T-helper 17 cell (primary cell): ENCODE measurements at regions not wholly inside any gene's neighbourhood (a gene's known extent, or its start where the extent isn't known, plus 50 kb on each side); places are given as distances from the start of the nearest gene placed in this dataset.

Experiments used
- ATAC-seq: fragments of 150-1000 bp; cut with Tn5 transposase; 2 replicates; pipeline ENCODE4 v1.10.0; 2021; ENCODE audit warnings: mild to moderate bottlenecking, moderate library complexity
- DNase-seq, 3 donors: peaks; one replicate each; pipeline versions ENCODE4 v3.0.0 to v3.0.0-alpha.2; 2020 to 2021
- H3K9me3 ChIP-seq: one replicate; pipeline ENCODE4 v1.7.0; 2013; ENCODE audit warnings: low read length, mild to moderate bottlenecking; ENCODE audit not compliant: control insufficient read depth, poor library complexity, severe bottlenecking
- H3K27ac Mint-ChIP-seq: one replicate; pipeline ENCODE4 v1.8.0; 2022; ENCODE audit warnings: mild to moderate bottlenecking, moderate library complexity, mixed read lengths
- H3K27me3 Mint-ChIP-seq: one replicate; pipeline ENCODE4 v1.8.0; 2022; ENCODE audit warnings: mixed read lengths
- H3K36me3 Mint-ChIP-seq: one replicate; pipeline ENCODE4 v1.8.0; 2022; ENCODE audit warnings: low read depth, mixed read lengths
- H3K4me1 Mint-ChIP-seq: one replicate; pipeline ENCODE4 v1.8.0; 2022; ENCODE audit warnings: mild to moderate bottlenecking, mixed read lengths
- H3K4me3 Mint-ChIP-seq: one replicate; pipeline ENCODE4 v1.8.0; 2022; ENCODE audit warnings: mild to moderate bottlenecking, moderate library complexity, mixed read lengths

DNA sequence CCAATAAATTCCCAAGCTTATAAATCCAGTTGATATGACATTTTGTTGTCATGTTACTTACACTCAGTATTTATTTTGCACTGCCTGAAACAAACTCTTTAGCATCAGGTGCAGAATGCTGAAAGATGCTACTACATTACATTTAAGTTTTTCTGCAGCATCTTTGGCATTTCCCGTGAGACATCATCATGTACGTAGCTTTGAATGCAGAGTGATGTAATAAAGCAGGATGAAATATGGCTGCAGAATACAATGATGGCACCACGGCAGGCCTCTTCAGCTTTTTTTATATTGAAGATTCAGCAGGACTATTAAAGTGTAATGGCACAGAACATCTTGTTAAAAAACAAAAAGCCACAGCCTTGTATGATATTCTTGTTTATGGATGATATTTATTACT lies 531.8 kb downstream of the NXPH1 start:
- H3K9me3 ChIP-seq = no peaks in the 10 kb centered on the region
- no peaks in the 10 kb centered on the region for H3K36me3 Mint-ChIP-seq
- H3K4me1 Mint-ChIP-seq = no peaks in the 10 kb centered on the region
- ATAC-seq = no peak
- H3K27me3 Mint-ChIP-seq = no peaks in the 10 kb centered on the region
- H3K4me3 Mint-ChIP-seq = no peak overlapping the region
- no peak overlapping the region for H3K27ac Mint-ChIP-seq
- no peak for DNase-seq

DNA sequence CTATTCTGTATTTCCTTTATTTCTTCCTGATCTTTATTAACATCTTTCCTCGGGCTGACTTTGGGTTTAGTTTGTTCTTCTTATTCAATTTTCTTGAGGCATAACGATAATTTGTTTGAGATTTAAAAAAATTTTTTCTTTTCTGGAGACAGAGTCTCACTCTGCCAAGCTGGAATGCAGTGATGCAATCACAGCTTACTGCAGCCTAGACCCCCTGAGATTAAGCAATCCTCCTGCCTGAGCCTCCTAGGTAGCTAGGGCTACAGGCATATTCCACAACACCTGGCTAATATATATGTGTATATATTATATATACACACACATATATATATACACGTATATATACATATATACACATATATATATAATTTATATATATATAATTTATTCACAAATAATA lies 540.2 kb downstream of the NXPH1 start:
- ATAC-seq (no peak), DNase-seq (no peak)
- no peaks in the 10 kb centered on the region for H3K9me3 ChIP-seq
- Mint-ChIP-seq H3K4me3 (no peak overlapping the region), H3K36me3 (no peaks in the 10 kb centered on the region), H3K27ac (no peak overlapping the region), H3K27me3 (no peaks in the 10 kb centered on the region), H3K4me1 (no peaks in the 10 kb centered on the region)

DNA sequence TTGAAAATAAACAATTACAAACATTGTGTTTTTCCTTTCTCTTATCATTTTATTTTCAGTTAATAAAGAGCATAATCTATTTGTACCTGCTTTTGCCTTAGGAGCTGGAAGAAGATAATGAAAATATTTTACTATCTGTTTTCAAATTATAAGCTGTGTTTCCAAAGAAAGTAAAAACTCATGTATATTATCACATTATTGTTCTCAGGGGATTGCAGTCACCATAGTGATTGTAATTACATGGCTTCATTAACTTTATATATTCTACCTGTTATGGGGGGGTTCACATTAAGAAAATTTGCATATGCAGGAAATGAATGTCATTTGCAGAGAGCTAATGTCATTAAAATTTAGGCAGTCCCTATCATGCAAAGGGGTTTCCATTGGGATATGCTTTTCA lies 542.3 kb downstream of the NXPH1 start:
- H3K4me3 Mint-ChIP-seq = no peak overlapping the region
- ATAC-seq = no peak

DNA sequence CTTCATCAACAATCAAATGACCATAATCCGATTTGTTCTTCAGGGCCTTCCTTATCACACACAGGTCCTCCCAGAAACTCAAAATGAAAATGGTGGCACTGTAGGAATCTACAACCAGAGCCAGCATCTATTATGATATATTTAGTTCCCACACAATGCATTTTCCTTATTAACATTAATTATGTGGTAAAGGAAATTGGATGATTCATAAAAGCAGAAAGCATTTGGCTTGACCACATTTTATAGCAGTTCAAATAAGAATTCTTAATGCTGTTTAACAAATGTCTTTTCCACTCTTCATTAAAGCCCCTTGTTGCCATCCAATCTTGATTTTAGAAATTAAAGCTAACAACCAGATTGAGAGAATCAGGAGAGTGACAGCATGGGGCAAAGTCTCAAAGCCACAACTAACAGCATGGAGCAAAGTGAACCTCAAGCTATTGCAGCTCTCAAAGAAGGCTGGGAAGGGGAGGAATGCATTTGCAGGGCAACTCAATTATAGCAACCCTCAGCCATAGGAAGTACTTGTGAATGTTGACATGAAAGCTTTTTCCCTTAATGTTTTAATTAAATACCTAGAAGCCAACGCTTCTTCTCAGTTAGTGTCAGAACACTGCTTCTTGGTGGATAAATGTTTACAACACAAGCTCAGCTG lies 549.1 kb downstream of the NXPH1 start:
- Mint-ChIP-seq H3K27ac (no peak overlapping the region), H3K36me3 (no peaks in the 10 kb centered on the region), H3K27me3 (no peaks in the 10 kb centered on the region), H3K4me3 (no peak overlapping the region), H3K4me1 (no peaks in the 10 kb centered on the region)
- no peak for DNase-seq
- H3K9me3 ChIP-seq = no peaks in the 10 kb centered on the region
- ATAC-seq = no peak

More for the DNA sequence above, 542.3 kb downstream of the NXPH1 start:
- H3K9me3 ChIP-seq = no peaks in the 10 kb centered on the region
- Mint-ChIP-seq H3K4me1 (no peaks in the 10 kb centered on the region), H3K27me3 (no peaks in the 10 kb centered on the region), H3K36me3 (no peaks in the 10 kb centered on the region), H3K27ac (no peak overlapping the region)
- DNase-seq = no peak

DNA sequence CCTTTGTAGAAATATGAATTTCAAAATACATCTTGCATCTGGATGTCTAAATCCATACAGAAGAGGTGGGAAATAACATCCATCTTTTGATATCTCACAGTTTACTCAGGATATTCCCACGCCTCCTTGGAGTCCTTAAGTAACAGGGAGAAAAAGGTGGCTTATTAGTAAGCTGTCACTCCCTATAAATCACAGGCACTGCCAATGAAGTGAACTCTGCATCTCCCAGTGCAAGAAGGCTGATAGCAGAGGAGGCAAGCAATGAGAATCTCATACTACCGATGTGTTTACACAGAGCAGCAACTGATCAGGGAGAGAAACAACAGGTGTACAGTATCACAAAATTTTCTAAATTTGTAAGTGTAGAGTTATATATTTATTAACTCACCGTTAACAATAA lies 551.8 kb downstream of the NXPH1 start:
- no peaks in the 10 kb centered on the region for H3K9me3 ChIP-seq
- Mint-ChIP-seq H3K27me3 (no peaks in the 10 kb centered on the region), H3K27ac (no peak overlapping the region), H3K4me3 (no peak overlapping the region), H3K4me1 (no peaks in the 10 kb centered on the region), H3K36me3 (no peaks in the 10 kb centered on the region)
- no peak for ATAC-seq
- DNase-seq = no peak

DNA sequence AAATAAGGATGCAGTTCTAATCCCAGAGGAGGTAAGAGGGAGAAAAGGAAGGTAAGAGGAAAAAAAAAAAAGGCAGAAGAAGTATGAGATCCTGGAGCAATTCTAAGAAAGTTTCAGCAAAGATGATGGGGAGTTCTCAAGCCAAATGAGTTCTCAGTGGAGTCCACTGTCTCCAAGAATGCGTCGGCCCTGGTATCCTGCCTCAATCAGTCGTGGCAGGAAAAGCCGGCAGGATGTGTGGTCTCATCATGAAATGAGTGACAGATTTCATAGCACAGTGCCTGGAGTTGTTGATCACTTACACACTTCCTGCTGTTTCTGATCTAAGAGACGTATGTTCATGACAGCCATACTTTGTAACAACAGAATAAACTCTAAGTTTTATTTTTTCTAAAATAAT lies 554.9 kb downstream of the NXPH1 start:
- no peaks in the 10 kb centered on the region for H3K4me1 Mint-ChIP-seq
- no peak overlapping the region for H3K4me3 Mint-ChIP-seq
- H3K9me3 ChIP-seq = no peaks in the 10 kb centered on the region
- H3K27me3 Mint-ChIP-seq = no peaks in the 10 kb centered on the region
- H3K36me3 Mint-ChIP-seq = no peaks in the 10 kb centered on the region
- ATAC-seq = no peak
- DNase-seq = no peak
- no peak overlapping the region for H3K27ac Mint-ChIP-seq

DNA sequence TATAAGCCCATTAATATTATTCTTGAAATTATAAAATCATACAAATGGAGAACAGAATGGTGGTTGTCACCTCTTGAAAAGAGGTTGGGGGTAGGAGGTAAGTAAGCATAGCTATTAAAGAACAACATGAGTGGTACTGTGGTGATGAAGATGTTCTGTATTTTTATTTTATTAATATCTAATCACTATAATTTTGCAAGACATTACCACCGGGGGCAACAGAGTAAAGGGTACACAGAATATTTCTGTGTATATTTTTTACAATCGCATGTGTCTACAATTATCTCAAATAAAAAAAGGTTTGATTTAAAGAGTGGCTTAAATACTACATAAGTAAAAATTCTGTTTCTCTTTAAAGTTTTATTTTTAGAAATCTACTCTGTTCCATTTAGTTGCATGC lies 557.8 kb downstream of the NXPH1 start:
- Mint-ChIP-seq H3K4me1 (no peaks in the 10 kb centered on the region), H3K4me3 (no peak overlapping the region), H3K27ac (no peak overlapping the region), H3K27me3 (no peaks in the 10 kb centered on the region), H3K36me3 (no peaks in the 10 kb centered on the region)
- no peaks in the 10 kb centered on the region for H3K9me3 ChIP-seq
- DNase-seq = no peak
- ATAC-seq = no peak

DNA sequence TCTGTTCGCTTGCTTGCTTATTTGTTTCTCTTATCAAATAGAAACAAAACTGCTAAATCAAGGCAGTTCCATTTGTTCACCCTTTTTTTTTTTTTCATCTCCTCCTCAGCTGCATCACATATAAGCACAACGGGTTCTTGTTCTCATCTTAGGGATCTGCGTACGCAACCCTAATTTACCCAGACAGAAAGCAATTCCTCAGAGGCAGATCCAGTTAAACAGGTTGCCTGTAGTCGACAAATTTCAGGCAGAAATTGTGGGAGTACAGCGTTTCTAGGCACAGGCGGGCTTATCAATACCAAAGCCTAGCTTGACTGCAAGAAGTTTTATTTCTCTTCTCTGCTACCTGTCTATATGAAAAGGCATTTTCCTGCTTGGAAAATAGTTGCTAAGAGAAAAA lies 565.4 kb downstream of the NXPH1 start:
- no peak for ATAC-seq
- no peaks in the 10 kb centered on the region for H3K9me3 ChIP-seq
- no peak overlapping the region for H3K27ac Mint-ChIP-seq
- H3K27me3 Mint-ChIP-seq = no peaks in the 10 kb centered on the region
- no peaks in the 10 kb centered on the region for H3K36me3 Mint-ChIP-seq
- no peak for DNase-seq
- H3K4me3 Mint-ChIP-seq = no peak overlapping the region
- no peaks in the 10 kb centered on the region for H3K4me1 Mint-ChIP-seq

DNA sequence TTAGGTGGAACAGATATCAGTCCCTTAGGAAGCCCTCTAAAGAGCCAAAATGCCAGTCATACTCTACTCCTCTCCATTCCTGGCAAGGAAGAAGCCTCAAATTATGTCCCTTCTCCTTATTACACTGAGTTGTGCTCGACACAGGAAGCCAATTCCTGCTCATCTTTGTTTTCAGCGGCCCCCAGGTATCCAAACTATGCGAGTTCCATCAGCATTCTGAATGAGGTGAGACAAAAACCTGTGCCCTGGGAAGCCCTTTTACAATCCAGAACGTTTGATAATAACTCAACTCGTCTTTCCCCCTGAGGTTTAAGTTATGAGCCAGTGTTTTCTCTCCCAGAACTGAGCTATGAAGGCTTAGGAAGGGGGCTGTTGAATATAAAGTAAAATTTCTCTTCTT lies 580.5 kb downstream of the NXPH1 start:
- ATAC-seq (no peak), DNase-seq (no peak)
- no peaks in the 10 kb centered on the region for H3K36me3 Mint-ChIP-seq
- no peaks in the 10 kb centered on the region for H3K9me3 ChIP-seq
- no peak overlapping the region for H3K4me3 Mint-ChIP-seq
- no peak overlapping the region for H3K27ac Mint-ChIP-seq
- no peaks in the 10 kb centered on the region for H3K4me1 Mint-ChIP-seq
- no peaks in the 10 kb centered on the region for H3K27me3 Mint-ChIP-seq

DNA sequence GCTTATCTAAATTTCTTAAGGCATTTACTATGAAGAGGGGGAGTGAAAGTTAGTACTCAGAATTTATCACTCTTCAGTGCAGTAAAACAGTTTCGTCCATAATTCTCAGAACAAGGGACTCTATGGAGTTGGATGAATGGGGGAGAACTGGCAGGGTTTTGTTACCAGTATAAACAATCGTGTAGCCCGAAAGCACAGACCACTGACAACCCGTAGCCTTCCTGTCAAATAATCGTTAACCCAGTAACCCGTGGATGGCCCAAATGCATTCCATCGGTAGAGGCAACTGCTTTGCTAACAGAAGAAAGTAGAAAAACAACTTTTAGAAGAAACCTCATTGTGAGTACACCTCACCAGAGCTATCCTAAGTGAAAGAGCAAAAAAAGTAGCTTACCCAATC lies 583.9 kb downstream of the NXPH1 start:
- H3K36me3 Mint-ChIP-seq = no peaks in the 10 kb centered on the region
- no peak for DNase-seq
- ATAC-seq = no peak
- no peaks in the 10 kb centered on the region for H3K9me3 ChIP-seq
- no peaks in the 10 kb centered on the region for H3K4me1 Mint-ChIP-seq
- H3K27me3 Mint-ChIP-seq = no peaks in the 10 kb centered on the region
- H3K4me3 Mint-ChIP-seq = no peak overlapping the region
- no peak overlapping the region for H3K27ac Mint-ChIP-seq

DNA sequence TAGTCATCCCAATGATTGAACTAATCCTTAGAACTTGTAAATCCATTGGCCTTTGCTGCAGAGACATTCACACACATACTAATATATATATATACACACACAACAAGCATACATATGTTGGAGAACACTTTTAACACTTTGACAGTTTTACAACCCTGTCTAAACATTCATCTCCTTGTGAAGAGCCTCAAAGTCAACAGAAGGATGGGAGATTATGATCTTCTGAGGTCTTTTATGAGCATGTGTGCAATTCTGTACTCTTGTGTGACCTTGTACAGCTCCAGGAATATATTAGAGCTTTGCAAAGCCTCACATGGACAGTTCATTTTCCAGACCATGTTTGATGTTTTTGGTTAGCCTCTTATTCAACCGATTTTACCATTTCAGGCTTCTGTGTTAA lies 589.0 kb downstream of the NXPH1 start:
- DNase-seq = no peak
- Mint-ChIP-seq H3K27me3 (no peaks in the 10 kb centered on the region), H3K4me3 (no peak overlapping the region), H3K36me3 (no peaks in the 10 kb centered on the region), H3K4me1 (no peaks in the 10 kb centered on the region), H3K27ac (no peak overlapping the region)
- no peak for ATAC-seq
- H3K9me3 ChIP-seq = no peaks in the 10 kb centered on the region

DNA sequence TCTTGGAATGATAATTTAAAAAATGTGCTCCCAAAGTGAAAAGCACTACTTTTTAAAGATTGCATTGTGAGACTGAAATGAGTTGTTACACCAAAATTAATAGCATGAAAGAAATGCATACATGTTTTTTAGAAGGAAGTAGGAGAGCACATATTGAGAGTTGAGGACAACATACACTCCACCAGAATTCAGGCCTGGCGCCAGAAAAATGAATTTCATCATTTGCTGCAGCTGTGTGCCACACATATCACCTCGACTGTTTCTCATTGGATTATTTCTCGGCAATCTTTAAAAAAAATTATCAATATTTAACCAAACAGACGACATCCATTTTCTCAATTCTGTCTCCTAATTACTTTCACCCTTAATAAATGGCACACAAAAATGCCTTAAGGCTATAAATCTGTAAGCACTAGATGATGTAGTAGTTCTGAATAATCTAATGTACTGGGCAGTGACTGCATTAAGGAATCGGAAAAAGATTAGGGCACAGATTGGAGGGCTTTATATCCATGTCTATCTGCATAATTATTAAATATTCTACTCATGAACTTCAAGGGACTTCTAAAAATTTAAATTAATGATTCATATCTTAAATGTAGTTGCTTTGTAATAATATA lies 590.4 kb downstream of the NXPH1 start:
- DNase-seq = no peak
- Mint-ChIP-seq H3K36me3 (no peaks in the 10 kb centered on the region), H3K4me3 (no peak overlapping the region), H3K27ac (no peak overlapping the region), H3K27me3 (no peaks in the 10 kb centered on the region), H3K4me1 (no peaks in the 10 kb centered on the region)
- no peaks in the 10 kb centered on the region for H3K9me3 ChIP-seq
- ATAC-seq = no peak

DNA sequence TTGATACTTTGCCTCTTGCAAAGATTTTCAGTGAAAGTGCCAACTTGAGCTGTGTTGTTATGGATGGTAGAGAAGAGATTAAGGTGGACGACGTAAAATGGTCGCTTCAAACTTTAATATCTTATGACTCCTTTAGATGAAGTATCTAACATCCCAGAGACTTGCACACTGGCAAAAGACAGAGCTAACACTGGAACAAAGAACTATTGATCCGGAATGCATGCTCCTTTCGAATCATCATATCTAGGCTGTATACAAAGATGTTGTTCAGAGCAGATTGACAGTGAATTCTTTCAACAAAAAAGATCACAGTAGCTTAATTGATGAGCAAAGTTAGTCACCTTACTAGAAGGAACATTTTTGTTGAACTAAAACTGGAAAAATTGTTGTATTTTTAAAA lies 592.7 kb downstream of the NXPH1 start:
- H3K27ac Mint-ChIP-seq = no peak overlapping the region
- no peak overlapping the region for H3K4me3 Mint-ChIP-seq
- H3K27me3 Mint-ChIP-seq = no peaks in the 10 kb centered on the region
- H3K9me3 ChIP-seq = no peaks in the 10 kb centered on the region
- DNase-seq (no peak), ATAC-seq (no peak)
- H3K4me1 Mint-ChIP-seq = no peaks in the 10 kb centered on the region
- H3K36me3 Mint-ChIP-seq = no peaks in the 10 kb centered on the region

DNA sequence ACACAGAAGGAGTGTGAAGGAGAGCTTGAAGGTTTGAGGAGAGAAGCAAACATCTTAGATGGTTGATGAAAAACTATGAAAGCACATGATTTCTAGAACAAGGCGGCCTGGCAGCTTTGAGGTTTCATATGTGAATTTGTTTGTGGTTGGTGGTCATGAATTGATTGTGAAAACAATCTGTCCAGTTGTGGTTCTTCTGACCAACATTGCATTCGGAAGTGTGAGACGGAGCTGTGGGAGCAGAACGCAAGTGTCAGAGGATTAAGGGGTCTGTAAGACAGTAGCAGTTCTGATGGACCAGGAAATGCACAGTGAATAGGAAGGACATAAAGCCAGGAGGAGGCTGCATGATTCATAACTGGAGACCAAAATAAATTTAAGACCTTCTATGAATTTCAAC lies 594.6 kb downstream of the NXPH1 start:
- Mint-ChIP-seq H3K4me3 (no peak overlapping the region), H3K36me3 (no peaks in the 10 kb centered on the region), H3K4me1 (no peaks in the 10 kb centered on the region), H3K27me3 (no peaks in the 10 kb centered on the region), H3K27ac (no peak overlapping the region)
- no peaks in the 10 kb centered on the region for H3K9me3 ChIP-seq
- ATAC-seq (no peak), DNase-seq (no peak)
